ENCODE measurements at regions not wholly inside any gene's neighbourhood (a gene's known extent, or its start where the extent isn't known, plus 50 kb on each side); places are given as distances from the start of the nearest gene placed in this dataset.
"Not testable (repeated sequence)": the region's sequence is repeated elsewhere in the genome, so short reads cannot be mapped to it uniquely, and the experiment has no call there.

DNA sequence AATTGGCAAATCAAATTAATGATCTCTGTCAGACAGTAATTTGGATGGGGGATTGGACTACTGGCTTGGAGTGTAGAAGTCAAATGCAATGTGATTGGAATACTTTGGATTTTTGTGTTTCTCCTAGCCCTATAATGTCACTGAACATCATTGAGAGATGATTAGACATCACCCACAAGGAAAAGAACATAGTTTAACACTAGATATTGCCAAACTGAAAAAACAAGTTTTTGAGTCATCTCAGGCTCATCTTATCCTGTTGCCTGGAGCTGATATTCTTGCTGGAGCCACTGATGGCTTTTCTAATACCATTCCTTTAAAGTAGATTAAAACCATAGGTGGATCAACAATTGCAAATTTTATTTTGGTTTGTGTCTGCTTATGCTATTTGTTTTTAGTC lies 76.7 kb downstream of the HSFY2 start:
- not testable (repeated sequence) for TF ChIP-seq POLR2A (IDR thresholded peaks at IDR 0.05)
- TF ChIP-seq, protein P1, sequence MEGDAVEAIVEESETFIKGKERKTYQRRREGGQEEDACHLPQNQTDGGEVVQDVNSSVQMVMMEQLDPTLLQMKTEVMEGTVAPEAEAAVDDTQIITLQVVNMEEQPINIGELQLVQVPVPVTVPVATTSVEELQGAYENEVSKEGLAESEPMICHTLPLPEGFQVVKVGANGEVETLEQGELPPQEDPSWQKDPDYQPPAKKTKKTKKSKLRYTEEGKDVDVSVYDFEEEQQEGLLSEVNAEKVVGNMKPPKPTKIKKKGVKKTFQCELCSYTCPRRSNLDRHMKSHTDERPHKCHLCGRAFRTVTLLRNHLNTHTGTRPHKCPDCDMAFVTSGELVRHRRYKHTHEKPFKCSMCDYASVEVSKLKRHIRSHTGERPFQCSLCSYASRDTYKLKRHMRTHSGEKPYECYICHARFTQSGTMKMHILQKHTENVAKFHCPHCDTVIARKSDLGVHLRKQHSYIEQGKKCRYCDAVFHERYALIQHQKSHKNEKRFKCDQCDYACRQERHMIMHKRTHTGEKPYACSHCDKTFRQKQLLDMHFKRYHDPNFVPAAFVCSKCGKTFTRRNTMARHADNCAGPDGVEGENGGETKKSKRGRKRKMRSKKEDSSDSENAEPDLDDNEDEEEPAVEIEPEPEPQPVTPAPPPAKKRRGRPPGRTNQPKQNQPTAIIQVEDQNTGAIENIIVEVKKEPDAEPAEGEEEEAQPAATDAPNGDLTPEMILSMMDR (IDR thresholded peaks at IDR 0.05): not testable (repeated sequence)

Measured in Peyer's patch (tissue), 4 donors.